GM23338 (cell line): ENCODE measurements at regions not wholly inside any gene's neighbourhood (a gene's known extent, or its start where the extent isn't known, plus 50 kb on each side); places are given as distances from the start of the nearest gene placed in this dataset.

Source experiments
- CTCF ChIP-seq, 2 experiments: fragments of 200-600 bp in 1 of 2; sonication (generic) in 1 of 2; conservative IDR thresholded peaks; 2 replicates each; pipeline versions ENCODE4 v1.5.1 to v1.6.1; 2016 to 2017; ENCODE audit warnings: antibody characterized with exemption in 2 of 2, low read depth in 2 of 2, mild to moderate bottlenecking in 2 of 2, moderate library complexity in 1 of 2
- ETS1 ChIP-seq: IDR thresholded peaks from 2 replicates; pipeline ENCODE4 v1.6.1; 2016; ENCODE audit warnings: antibody characterized with exemption
- EZH2 ChIP-seq: fragments of 200-600 bp; sonication (generic); IDR thresholded peaks from one replicate; pipeline ENCODE4 v1.8.0; 2017; ENCODE audit warnings: antibody characterized with exemption, mild to moderate bottlenecking, low read depth; ENCODE audit not compliant: unreplicated experiment
- POLR2AphosphoS5 ChIP-seq: IDR thresholded peaks from 2 replicates; pipeline ENCODE4 v1.6.1; 2016; ENCODE audit warnings: antibody characterized with exemption, low read depth
- REST ChIP-seq: IDR thresholded peaks from one replicate; pipeline ENCODE4 v1.6.1; 2018; ENCODE audit warnings: antibody characterized with exemption; ENCODE audit not compliant: unreplicated experiment
- ZNF114 ChIP-seq: fragments of 250-450 bp; sonication (Bioruptor Pico); IDR thresholded peaks from 2 replicates; pipeline ENCODE4 v1.5.0; 2020; ENCODE audit warnings: mild to moderate bottlenecking, moderate library complexity

- TF ChIP-seq CTCF (conservative IDR thresholded peaks at IDR 0.05; ENCODE audit: low read depth in 2 of 2): no peak
- no peak for TF ChIP-seq ZNF114 (CRISPR knock-in tag)
- TF ChIP-seq ETS1: no peak
- TF ChIP-seq POLR2AphosphoS5: no peak
- no peak for TF ChIP-seq EZH2
- TF ChIP-seq REST: no peak
Measured at GRCh38 chr15:97688886-97689285, 271.6 kb upstream of the ARRDC4 start.
